ENCODE measurements at regions not wholly inside any gene's neighbourhood (a gene's known extent, or its start where the extent isn't known, plus 50 kb on each side); places are given as distances from the start of the nearest gene placed in this dataset.

DNA sequence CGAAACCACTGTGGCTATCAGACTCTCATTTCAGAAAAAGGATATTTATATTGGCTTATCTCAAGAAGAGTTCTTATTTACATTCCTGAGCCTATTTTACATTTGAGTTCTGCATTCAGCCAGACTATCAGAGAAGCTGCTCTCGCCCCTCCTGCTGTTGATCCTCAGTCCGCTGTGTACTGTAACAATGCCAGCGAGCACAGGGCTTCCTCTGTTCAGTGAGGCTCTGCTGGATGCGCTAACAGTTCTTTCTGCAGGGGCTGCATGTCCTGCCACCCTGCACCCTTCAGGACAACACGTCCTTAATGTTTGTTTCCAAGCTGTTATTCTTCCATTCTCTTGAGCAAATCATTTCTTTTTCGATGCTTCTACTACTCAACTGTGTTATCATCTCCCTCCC lies 463.7 kb upstream of the SGCG start:
- H4K20me1 ChIP-seq (replicated peaks; ENCODE audit: control insufficient read depth, extremely low read depth, insufficient read depth, low read length) = no peaks in the 10 kb centered on the region
- no peak for TF ChIP-seq JUN (IDR thresholded peaks at IDR 0.05; ENCODE audit: borderline replicate concordance, insufficient read depth, insufficient read length, low read depth)
- H3K27me3 ChIP-seq (ENCODE audit: control insufficient read depth in 2 of 2, insufficient read depth in 2 of 2, low read length in 2 of 2) = no peaks in the 10 kb centered on the region
- H3K4me3 ChIP-seq (replicated peaks in 1 of 3; ENCODE audit: insufficient read depth in 1 of 3, low read depth in 1 of 3, low read length in 3 of 3) = no peak overlapping the region
- no peak overlapping the region for H3K27ac ChIP-seq (ENCODE audit: insufficient read depth, low read depth, low read length)
- dilution Hi-C loops (cut with MboI; ENCODE audit: extremely low pct_ligation_motif_present, low sequenced_read_pairs) = no loop called here
- H3K4me2 ChIP-seq (ENCODE audit: insufficient read depth, low read length) = no peak overlapping the region
- H3K4me1 ChIP-seq (ENCODE audit: control insufficient read depth, extremely low read depth, insufficient read depth, low read length) = no peaks in the 10 kb centered on the region
- H3K79me2 ChIP-seq (ENCODE audit: control insufficient read depth, insufficient read depth, low read length) = no peaks in the 10 kb centered on the region
- DNase-seq (ENCODE audit: low read depth, low spot score) (no peak), FAIRE-seq (no peak)
- no peaks in the 10 kb centered on the region for H3K9me1 ChIP-seq (replicated peaks; ENCODE audit: control insufficient read depth, extremely low read depth, insufficient read depth, low read length)
- no TSS peak for BruUV-seq (replicated peaks)
- H3K36me3 ChIP-seq (ENCODE audit: control insufficient read depth in 2 of 2, extremely low read depth in 1 of 2, insufficient read depth in 2 of 2, low read length in 2 of 2) = no peaks in the 10 kb centered on the region
- H3K9me3 ChIP-seq (replicated peaks; ENCODE audit: control insufficient read depth, insufficient read depth, low read length) = peaks cover 2% of the 10 kb centered on the region
- no peak overlapping the region for H2AFZ ChIP-seq (ENCODE audit: low read depth, low read length)
- CTCF ChIA-PET = no interaction called here
- no peak overlapping the region for H3K9ac ChIP-seq (replicated peaks; ENCODE audit: extremely low read depth, insufficient read depth, low read length)
- POLR2A ChIA-PET = no interaction called here
- intact Hi-C loops (cut with micrococcal nuclease) = no loop called here

DNA sequence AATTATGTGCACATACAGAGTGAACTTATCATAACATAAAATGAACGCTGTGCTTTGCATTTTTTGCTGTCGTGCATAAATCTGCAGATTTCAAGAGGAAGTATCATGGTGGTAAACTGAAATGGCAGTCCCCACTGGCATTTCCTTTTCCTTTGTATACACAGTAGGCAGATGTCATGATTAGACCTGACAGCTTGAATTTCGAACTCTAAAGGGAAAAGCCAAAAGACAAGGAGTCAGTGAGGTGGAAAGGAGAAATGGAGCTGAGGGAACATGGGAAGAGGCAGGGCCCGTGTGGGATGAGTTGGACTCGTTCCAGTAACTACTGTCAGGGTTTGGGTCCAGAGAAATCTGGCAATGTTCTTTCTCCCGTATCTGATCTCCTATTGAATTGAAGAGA lies 454.1 kb upstream of the SGCG start:
- Histone ChIP-seq H3K4me3 (replicated peaks in 1 of 3; ENCODE audit: insufficient read depth in 1 of 3, low read depth in 1 of 3, low read length in 3 of 3) (no peak overlapping the region), H3K27ac (ENCODE audit: insufficient read depth, low read depth, low read length) (no peak overlapping the region), H3K9me1 (replicated peaks; ENCODE audit: control insufficient read depth, extremely low read depth, insufficient read depth, low read length) (no peaks in the 10 kb centered on the region), H3K4me1 (ENCODE audit: control insufficient read depth, extremely low read depth, insufficient read depth, low read length) (no peaks in the 10 kb centered on the region), H3K9ac (replicated peaks; ENCODE audit: extremely low read depth, insufficient read depth, low read length) (no peak overlapping the region), H3K79me2 (ENCODE audit: control insufficient read depth, insufficient read depth, low read length) (no peaks in the 10 kb centered on the region), H3K27me3 (ENCODE audit: control insufficient read depth in 2 of 2, insufficient read depth in 2 of 2, low read length in 2 of 2) (no peaks in the 10 kb centered on the region), H3K9me3 (replicated peaks; ENCODE audit: control insufficient read depth, insufficient read depth, low read length) (peaks cover 5% of the 10 kb centered on the region), H3K36me3 (ENCODE audit: control insufficient read depth in 2 of 2, extremely low read depth in 1 of 2, insufficient read depth in 2 of 2, low read length in 2 of 2) (no peaks in the 10 kb centered on the region), H4K20me1 (replicated peaks; ENCODE audit: control insufficient read depth, extremely low read depth, insufficient read depth, low read length) (no peaks in the 10 kb centered on the region), H3K4me2 (ENCODE audit: insufficient read depth, low read length) (no peak overlapping the region), H2AFZ (ENCODE audit: low read depth, low read length) (no peak overlapping the region)
- dilution Hi-C loops (cut with MboI; ENCODE audit: extremely low pct_ligation_motif_present, low sequenced_read_pairs) (no loop called here), intact Hi-C loops (cut with micrococcal nuclease) (no loop called here)
- POLR2A ChIA-PET = no interaction called here
- no TSS peak for BruUV-seq (replicated peaks)
- DNase-seq (ENCODE audit: low read depth, low spot score) (no peak), FAIRE-seq (no peak)
- no peak for TF ChIP-seq FOS (IDR thresholded peaks at IDR 0.05; ENCODE audit: borderline replicate concordance, insufficient read depth, low read length)
- no peak for TF ChIP-seq EZH2 (IDR thresholded peaks at IDR 0.05; ENCODE audit: borderline replicate concordance, low read depth, low read length, severe bottlenecking)
- TF ChIP-seq POLR2AphosphoS5 (IDR thresholded peaks at IDR 0.05; ENCODE audit: insufficient read depth, low read depth, low read length) = no peak
- TF ChIP-seq, protein P1, sequence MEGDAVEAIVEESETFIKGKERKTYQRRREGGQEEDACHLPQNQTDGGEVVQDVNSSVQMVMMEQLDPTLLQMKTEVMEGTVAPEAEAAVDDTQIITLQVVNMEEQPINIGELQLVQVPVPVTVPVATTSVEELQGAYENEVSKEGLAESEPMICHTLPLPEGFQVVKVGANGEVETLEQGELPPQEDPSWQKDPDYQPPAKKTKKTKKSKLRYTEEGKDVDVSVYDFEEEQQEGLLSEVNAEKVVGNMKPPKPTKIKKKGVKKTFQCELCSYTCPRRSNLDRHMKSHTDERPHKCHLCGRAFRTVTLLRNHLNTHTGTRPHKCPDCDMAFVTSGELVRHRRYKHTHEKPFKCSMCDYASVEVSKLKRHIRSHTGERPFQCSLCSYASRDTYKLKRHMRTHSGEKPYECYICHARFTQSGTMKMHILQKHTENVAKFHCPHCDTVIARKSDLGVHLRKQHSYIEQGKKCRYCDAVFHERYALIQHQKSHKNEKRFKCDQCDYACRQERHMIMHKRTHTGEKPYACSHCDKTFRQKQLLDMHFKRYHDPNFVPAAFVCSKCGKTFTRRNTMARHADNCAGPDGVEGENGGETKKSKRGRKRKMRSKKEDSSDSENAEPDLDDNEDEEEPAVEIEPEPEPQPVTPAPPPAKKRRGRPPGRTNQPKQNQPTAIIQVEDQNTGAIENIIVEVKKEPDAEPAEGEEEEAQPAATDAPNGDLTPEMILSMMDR (IDR thresholded peaks at IDR 0.05; ENCODE audit: extremely low read depth in 1 of 2, insufficient read depth in 1 of 2, low read depth in 1 of 2, low read length in 2 of 2) = no peak
- no peak for TF ChIP-seq MYC (IDR thresholded peaks at IDR 0.05; ENCODE audit: low read depth, low read length)
- TF ChIP-seq JUN (IDR thresholded peaks at IDR 0.05; ENCODE audit: borderline replicate concordance, insufficient read depth, insufficient read length, low read depth) = no peak
- CTCF ChIA-PET = no interaction called here

Data from endothelial cell of umbilical vein (primary cell).